GM18907 (cell line): ENCODE measurements at regions not wholly inside any gene's neighbourhood (a gene's known extent, or its start where the extent isn't known, plus 50 kb on each side); places are given as distances from the start of the nearest gene placed in this dataset.
A peak's percentile ranks its signal among the peaks of the same experiment; 100 is the strongest.

Experiments used
- ATAC-seq: cut with Tn5 transposase; IDR thresholded peaks from one replicate; pipeline ENCODE4 v1.9.1; 2021; ENCODE audit warnings: mild to moderate bottlenecking, moderate library complexity; ENCODE audit not compliant: unreplicated experiment

DNA sequence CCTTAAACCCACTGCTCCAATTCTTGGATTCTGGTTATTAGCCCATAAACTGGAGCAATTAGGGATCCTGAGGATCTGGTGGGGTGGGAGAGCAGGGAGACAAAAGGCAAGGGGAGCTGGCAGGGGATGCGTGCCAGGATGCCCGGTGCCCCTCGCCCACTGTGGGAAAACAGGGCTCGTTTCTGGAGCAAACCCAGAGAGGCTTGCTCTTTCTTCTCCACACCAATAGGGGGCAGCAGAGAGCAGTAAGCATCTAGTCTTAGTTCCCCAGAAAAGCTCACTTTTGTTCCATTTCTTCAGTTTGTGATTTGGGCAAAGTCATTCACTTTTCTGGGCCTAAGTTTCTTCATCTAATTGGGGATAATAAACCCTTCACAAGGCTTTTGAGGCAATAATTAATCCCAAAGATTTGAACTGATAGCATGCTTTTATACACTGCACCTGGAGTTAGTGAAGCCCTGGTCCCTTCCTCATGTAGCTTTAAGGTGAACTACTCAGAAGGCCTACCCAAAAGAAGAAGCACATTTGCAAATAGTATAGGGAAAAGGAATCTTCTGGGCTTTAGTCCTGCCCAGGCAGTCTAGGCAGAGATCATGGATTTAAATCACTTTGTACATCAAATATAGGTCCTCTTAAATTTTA lies 160.6 kb upstream of the USP24 start:
- ATAC-seq, result no peak

DNA sequence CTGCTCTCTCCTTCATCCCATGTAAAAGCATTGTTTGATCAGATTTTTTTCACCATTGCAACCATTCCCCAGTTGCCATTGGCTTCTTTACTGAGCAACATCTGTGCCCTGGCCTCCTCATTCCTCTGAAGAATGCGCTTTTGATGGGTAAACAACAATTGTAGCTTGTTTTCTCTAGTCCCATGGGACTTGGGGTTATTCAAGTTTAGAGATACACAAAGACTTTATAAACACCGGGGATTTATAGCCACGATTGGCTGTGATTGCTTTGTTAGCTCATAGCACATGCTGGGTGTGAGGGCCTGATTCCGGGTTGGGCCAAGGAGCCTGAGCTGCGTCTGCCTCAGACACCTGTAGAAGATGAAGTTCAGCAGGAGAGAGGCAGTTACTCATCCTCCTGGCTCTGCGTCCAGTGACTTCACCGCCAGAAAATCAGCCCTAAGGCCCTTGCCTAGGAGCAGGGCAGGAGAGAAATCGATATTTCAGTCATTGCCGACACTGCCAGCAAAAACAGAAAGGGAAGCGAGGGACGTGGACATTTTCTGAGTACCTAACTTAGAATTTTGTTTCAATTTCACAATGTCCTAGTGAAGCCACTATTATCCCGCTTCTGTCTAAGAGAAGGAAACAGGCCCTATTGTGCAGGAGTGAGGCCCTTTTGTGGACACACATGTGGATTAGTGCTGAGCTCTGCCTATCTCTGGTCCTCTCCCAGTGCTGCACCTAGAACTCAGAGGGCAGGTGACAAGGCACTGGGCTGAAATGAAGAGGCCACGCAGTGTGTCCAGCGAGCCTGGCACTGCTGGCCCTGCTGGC lies 159.8 kb upstream of the USP24 start:
- ATAC-seq, result no peak

DNA sequence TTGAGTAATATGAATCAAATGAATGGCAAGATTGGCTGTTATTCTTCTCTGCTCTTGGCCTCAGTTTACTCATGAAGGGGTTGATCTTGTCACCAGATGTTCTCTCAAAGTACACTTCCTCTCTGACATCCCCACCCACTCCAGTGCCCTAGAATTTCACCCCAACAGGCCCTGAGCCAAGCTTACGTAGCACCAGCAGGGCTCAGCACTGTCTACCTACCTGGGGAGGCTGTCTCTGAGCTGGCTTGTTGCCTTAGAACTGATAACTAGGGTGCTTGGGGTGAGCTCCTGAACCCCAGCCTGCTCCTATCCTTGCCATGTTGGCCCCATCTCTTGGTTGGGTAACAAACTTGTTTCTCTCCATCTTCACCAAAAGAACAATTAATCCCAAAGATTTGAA lies 159.1 kb upstream of the USP24 start:
- ATAC-seq, result no peak

DNA sequence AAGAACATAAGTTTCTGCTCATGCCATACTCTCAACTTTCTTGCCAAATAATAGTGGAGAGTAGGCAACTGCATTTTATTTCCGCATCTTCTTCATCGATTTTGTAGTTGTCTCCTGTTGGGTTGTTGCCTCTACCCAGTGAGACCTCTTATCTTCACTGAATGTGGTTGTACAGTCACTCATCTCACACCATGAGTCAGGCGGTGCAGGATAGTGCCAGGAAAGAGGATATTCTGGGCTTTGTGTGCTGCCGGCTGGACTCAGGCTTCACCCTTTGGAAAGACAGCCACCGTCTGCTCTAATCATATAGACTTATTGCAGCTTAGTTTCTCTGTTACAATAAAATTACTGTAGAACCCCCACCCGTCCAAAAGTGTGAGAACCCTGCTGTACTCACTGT lies 154.3 kb upstream of the USP24 start:
- ATAC-seq, result no peak

DNA sequence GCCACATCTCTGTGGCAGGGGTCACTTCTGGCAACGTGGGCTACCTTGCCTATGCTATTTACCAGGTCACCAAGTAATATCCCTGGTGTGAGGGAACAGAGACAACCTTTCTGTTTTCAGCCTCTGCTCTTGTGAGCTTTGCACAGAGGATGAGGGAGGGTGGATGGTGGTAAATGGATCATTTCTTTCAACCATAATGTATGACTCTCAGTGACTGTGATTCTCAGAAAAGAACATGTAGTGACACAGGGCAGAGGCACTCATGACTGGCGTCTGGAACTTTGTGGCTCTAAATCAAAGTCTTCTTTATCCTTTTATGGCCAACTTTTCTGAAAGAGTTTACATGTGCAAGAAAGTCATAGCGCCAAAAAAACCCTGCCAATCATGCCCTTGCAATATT lies 153.5 kb upstream of the USP24 start:
- ATAC-seq, result no peak

DNA sequence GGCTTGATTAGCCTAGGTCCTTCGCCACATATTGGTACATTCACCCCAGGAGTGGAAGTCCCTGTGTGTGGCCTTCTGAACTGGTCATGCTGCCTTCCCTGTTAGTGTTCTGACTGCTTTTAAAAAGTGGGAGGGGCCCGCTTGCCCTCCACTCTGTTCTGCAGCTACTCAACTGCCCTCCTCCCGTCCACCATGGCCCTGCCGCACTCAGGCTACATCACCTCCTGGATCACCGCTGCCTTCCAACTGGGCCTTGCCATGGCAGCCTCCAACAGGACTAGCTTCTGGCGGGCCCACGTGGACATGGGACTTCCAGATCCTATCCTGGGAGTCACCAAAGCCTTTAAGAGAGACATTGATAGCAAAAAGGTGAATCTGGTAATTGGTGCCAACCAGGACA lies 152.1 kb upstream of the USP24 start:
- ATAC-seq, result no peak

DNA sequence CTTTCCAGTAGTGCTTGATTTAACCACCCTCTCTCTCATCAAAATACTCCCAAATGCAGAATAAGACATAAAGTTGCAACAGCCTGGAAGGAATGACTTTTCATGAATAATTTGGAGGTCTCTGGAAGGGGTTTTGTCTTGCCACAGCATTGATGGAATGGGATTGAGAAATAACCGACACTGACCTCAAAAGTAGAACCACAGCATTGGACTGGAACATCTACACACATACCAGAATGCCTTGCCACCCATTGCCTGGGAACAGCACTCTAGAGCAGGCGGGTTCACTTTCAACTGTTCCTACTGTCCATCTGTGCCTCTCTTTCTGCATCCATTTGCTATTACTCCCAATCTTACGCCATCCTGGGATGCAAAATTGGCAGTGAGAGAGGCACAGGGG lies 149.1 kb upstream of the USP24 start:
- ATAC-seq, result no peak

DNA sequence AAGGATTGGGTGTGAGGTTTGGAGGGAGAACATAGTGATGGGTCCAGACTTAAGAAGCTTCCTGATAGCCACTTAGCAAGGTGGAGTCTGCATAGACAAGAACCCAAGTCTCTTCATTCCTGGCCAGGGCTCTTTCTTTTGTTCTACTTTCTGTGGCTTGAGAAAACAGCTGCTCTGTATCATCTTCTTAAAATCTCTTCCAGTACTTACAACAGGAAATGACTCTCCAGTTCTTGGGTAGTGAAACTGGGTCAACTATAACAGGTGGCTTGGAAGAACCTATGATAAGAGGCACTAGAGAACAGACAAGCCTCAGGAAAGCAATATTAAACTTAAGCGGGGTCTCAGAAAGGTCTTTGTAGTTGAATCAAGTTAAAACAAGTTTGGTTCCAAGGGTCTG lies 148.1 kb upstream of the USP24 start:
- no peak for ATAC-seq

DNA sequence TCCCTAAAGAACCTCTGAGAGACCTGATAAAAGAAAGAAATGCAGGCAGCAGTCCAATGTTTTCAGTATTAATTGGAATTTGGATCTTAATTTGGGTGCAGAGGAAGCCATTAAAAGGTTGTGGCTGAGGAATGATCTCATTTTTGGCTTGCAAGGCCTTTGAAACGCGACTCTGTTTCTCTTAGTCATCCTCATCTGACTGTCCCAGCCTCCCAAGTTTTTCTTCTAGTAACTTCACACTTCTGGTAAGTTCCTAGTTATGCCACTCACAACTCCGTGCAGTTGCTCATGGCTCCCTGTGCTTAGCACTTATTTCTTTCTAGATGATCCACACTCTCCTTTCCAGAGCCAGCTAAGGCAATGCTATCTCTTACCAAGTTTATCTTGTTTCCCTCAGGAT lies 147.4 kb upstream of the USP24 start:
- no peak for ATAC-seq

DNA sequence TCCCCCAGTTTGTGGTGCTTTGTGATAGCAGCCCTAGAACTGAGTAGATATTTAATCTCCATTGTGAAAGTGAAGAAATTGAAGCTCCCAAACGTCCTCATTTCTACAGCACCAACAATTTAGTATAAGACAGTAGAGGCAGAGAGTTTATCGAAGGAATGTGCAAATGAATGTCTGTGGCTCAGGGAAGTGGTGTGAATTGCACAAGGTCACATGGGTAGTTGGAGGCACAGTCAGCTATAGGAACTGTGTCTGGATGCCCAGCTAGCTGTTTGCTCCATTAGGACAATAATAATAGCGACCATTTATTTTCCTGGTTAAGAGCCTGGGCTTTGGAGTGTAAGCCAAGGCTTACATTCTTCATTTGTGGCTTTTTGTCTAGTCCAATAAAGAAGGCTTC lies 144.4 kb upstream of the USP24 start:
- no peak for ATAC-seq

DNA sequence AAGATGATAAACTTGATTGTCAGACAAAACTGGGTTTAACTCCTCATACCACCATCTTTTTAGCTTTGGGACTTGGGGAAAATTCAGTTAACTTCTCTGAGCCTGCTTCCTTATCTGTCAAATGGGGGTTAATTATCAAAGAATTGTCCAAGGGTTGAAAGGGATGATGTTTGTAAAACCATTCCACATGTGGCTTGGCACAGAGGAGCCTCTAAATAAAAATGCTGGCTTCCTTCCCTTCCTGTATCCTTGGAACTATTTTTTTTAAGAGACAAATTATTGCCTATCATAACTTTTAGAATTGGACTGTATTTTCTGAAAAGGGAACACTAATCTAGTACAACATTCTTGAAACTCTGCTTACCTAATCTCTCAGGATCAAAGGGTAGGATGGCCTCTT lies 143.4 kb upstream of the USP24 start:
- ATAC-seq, result no peak

DNA sequence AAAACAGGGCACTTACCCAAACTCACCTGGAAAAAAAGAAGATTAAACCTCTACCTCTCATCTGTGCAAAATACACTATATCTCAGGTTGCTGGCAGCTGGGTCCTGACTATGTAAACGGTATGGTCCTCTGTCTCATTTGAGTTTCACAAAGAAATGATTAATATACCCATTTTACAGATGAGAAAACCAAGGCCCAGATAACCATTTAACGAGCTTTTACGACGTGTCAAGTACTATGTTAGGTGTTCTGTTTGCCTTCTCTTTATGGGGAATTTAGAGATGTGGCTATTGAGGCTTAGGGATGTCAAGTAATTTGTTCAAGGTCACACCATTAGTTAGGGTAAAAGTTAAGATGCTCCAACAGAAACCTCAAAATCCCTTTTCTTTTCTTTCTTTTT lies 140.4 kb upstream of the USP24 start:
- no peak for ATAC-seq

DNA sequence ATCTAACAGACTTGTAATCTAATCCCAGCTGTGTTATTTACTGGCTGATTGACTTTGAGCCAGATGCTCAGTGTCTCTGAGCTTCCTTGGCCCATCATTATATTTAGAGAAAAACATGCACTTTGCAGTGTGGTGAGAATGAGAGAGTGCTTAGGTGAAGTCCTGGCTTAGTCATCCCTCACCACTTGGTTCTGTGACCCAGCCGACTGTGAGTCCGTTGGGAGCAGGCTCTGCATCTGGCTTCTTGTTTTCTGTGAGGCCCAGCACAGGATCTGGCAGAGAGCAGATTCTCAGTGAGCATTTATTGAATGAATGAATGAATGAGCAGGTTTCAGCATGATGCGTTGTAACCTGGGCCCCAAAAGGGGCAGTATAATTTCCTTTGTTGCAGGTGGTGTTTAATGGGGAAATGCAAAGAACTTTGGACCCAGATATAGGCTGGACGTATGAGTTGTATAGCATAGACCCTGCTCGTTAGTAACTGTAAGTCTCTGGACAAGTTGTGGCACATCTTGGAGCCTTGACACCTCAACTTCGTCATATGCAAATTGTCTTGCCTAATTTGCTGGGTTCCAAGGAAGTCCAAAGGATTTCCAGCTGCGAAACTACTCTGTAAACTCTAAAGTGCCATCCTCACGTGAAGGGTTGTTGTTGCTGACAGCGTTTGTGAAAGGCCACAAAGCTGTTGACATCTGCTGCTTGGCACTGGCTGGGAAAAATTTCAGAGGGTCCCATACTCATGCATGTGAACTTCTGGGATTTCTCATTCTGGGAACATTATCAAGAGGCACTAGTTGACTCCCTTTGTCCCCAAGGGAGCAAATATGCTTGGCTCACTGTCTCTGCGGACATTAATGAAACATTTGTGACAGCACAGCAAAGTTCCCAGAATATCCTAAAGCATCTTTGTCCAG lies 138.8 kb upstream of the USP24 start:
- ATAC-seq, result no peak

DNA sequence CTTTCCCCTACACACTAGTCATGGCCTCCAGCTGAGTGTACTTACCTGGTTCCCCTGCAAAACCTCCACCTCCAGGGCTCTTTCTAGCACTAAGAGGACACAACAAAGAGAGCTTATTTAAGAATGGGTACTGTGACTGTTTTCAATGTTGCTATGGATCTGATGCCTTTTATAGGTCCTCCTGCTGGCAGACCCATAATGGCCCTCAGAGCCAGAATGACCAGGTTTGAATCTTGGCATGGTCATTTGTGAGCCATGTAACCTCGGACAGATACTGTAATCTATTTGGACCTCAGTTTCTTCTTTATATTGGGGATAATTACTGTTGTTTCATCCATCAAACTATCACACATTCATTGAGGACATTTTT lies 137.6 kb upstream of the USP24 start:
- no peak for ATAC-seq

DNA sequence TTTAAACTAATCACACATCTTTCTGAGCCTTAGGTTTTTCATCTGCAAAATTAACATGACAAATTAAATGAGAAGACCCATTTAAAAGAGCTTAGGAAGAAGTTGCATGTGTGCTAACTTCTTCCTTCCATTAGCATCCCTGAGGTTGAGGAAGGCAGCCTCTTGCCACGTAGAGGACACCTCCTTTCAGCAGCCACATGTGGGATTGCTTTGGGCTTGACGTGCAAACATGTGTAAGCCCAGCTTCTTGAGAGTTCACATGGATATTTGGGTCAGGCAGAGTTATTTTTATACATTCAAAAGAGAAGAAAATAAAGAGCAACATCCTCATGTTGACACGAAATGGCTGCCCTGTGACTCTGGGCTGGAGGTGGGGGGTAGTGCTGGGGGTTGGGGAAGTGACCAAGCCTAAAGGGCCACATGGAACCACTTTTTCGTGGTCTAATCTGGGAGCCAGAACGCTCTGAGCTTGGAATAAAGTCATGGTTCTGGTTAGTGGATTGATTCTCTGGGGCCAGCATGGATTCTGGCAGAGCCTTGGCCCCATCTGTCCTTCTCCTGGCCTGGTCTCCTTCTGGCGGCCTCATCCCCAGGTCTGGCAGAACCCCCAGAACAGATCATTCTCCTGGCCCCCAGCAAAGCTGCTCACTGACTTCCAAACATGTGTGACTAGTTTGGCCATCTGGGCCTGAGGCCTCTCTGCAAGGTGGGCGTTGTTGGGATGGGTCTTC lies 137.1 kb upstream of the USP24 start:
- ATAC-seq, result no peak

DNA sequence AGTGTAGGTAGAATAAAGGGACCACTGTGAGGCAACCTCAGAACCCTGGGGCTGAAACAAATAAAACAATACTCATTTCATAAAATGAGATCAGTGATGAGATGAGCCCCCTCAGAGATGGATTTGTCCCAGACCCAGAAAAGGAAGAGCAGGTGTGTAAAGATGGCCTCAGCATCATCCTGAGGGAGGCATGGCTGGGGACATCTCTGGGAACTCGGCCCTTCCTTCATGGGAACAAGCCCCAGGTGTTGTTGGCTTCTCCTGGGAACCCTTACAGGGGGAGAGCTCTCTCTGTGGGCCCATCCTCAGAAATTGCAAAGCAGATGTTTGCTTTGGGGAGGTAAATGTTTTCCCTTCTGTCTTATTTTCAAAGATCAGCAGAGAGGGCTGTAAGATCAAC lies 133.2 kb upstream of the USP24 start:
- no peak for ATAC-seq

DNA sequence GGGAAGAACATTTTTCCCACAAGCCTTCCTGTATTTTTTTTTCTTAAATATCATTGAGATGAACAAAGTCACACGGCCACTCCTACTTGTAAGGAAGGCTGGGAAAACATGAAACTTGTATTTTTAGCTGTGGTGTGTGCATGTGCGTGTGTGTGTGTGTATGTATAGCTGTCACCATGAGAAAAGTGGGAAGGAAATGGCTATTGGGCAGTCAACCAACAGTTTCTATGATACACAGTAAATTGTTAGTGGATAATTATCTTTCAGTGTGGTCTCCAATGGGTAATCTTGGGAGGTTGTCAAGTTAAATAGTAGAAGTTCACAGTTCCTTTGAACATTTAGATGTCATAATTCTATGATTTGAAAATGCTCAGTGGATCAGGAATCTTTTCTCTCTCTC lies 132.7 kb upstream of the USP24 start:
- ATAC-seq, result no peak

DNA sequence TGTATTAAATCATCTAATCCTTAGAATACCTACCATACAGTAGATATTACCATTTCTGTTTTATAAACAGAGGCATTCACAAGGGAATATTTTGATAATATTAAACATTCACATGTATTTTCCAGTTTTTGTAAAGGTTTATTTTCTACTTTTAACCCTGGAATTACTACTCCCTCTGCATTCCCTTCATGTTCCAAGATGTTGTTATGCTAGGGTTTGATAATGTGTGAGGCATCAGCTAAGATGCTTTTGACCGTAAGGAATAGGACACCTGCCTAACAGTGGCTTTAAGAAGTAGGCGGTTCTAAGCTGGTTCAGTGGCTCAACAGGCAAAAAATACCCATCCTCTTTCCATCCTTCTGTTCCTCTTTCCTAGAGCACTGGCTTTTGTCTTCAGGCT lies 131.9 kb upstream of the USP24 start:
- no peak for ATAC-seq

DNA sequence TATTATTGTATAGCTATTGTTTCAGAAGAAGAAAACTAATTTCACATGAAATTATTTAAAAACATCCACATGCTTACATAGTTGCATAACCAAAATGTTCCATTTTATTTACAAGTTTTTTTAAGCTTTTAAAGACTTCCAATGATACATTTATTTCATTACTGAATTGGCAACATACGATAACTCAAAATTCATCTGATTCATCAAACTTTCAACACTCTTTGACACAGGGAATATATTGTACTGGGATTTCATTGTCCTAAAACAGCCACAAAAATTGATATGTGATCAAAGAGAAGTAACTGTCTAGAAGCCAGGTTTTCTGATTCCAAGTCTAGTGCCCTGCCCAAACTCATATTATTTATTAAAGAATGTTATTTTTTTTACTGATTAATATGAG lies 131.4 kb upstream of the USP24 start:
- ATAC-seq, result no peak

DNA sequence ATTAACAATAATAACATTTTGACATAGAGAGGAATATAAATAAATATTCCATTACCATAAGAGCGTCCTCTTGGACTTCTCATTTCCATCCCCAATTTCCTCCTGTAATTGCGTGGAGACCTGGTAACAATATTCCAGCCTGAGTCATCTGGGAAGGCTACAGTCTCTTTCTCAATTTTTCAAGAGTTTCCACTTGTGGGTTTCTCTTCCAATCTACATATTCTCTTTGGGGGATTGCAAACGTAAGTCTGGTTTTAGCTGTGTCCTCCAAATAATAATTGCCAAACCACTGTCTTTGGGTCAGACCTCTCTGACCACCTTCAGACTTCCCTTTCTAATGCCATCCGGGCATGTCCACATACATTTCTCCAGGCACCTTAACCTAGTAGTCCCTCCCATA lies 124.5 kb upstream of the USP24 start:
- no peak for ATAC-seq

DNA sequence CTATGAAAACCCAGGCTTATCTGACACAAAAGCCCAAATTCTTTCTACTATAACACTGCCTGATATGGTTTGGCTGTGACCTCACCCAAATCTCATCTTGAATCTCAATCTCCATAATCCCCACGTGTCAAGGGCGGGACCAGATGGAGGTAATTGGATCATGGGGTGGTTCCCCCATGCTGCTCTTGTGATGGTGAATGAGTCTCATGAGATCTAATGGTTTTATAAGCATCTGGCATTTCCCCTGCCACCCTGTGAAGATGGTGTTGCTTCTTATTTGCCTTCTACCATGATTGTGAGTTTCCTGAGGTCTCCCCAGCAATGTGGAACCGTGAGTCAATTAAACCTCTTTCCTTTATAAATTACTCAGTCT lies 123.3 kb upstream of the USP24 start:
- ATAC-seq, result peak; percentile 7
